C4-2B (cell line): ENCODE measurements at regions not wholly inside any gene's neighbourhood (a gene's known extent, or its start where the extent isn't known, plus 50 kb on each side); places are given as distances from the start of the nearest gene placed in this dataset.

Experiments
- H3K27ac ChIP-seq: fragments of 450-650 bp; 2 replicates; pipeline ENCODE4 v1.5.1; 2017
- CTCF ChIP-seq: fragments of 450-650 bp; conservative IDR thresholded peaks from 2 replicates; pipeline ENCODE4 v1.5.1; 2017; ENCODE audit warnings: mild to moderate bottlenecking
- ZFX ChIP-seq: fragments of 450-650 bp; IDR thresholded peaks from 2 replicates; pipeline ENCODE4 v1.6.1; 2017

- no peak overlapping the region for H3K27ac ChIP-seq
- TF ChIP-seq CTCF = no peak
- no peak for TF ChIP-seq ZFX
Observed at GRCh38 chr3:59436164-59436958, 386.5 kb upstream of the CFAP20DC start.

DNA sequence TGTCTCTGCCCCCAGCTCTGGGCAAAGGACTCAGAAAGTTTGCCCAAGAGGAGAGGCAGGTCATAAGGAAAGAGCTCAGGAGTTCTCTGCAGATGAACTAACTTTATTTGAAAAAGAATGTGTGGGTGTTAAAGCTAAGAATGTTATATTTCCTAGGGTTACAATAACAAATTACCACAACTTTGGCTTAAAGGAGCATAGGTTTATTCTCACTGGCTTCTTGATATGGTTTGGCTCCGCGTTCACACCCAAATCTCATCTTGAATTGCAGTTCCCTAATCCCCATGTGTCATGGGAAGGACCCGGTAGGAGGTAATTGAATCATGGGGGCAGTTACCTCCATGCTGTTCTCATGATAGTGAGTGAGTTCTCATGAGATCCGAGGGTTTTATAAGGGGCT is 383.7 kb upstream of the CFAP20DC start:
- H3K27ac ChIP-seq = no peak overlapping the region
- TF ChIP-seq CTCF (no peak), ZFX (no peak)

DNA sequence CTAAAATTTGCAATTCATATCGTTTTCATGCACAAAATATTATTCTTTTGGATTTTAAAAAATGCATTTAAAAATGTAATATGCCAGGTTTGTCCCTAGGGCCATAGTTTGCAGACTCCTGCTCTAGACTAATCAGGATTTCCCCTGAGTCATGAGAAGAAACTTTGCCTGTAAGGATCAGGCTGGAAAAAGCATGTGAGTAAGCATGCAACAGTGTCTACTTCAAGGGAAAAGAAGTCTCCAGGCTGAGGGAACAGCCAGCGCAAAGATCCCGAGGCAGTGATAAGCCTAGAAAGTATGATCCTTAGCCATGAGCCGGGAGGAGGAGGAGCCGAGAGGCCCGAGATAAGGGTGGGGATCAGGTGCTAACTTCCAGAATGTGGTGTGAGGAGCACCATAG is 382.8 kb upstream of the CFAP20DC start:
- no peak overlapping the region for H3K27ac ChIP-seq
- TF ChIP-seq CTCF (no peak), ZFX (no peak)

DNA sequence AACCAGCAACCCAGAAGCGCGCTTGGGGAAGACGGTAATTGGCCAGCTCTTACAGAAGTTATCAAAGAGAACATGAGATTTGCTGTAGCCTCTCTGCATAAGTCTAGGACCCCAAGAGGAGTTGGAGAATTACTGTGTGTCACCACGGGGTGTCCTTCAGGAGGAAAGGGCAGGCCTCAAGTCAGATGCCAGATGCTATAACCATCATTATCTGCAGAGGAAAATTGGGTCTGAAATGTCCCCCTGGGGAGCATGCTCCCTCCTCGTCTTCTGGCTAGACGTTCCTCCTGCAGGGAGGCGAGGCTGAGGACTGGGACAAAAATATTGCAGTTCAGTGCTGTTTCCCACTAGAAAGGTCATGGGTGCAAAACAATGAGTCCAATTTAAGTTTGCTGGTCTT is 380.5 kb upstream of the CFAP20DC start:
- TF ChIP-seq CTCF = no peak
- TF ChIP-seq ZFX = no peak
- H3K27ac ChIP-seq = no peak overlapping the region

GRCh38 chr3:59429198-59429597 is 379.4 kb upstream of the CFAP20DC start:
- no peak overlapping the region for H3K27ac ChIP-seq
- TF ChIP-seq CTCF (no peak), ZFX (no peak)

DNA sequence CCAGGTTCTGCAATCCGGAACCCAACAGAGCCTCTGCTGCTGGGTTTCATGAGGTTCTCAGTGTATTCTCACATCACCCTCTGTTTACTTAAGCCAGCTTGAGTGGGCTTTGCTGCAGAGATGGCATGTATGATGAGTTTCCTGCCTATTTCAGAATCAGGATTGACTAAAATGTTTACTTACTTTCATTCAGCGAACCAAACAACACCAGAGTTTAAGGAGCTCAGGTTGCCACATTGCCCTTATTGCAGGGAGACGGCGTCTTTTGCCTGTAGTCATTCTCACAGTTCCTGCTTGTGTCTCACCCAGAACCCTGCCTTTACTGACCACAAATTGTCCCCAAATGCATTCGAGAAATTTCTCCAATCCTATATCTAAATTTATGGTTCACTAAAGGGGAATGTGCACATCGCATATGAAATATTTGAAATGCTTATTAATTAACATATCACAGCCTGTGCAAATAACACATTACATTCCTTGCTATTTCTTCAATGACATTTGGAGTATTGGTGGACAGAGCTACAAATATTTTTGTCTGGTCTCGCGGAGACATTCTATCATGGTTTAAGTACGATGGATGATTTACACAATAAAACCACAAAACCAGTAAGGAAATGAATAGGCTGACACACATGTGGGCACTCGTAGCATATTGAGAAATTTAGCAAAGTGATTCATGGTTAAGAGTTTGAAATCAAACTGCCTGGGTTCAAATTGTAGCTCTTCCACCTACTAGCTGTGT is 377.2 kb upstream of the CFAP20DC start:
- TF ChIP-seq ZFX = no peak
- TF ChIP-seq CTCF = no peak
- H3K27ac ChIP-seq = no peak overlapping the region

- H3K27ac ChIP-seq = no peak overlapping the region
- TF ChIP-seq ZFX (no peak), CTCF (no peak)
Observed at GRCh38 chr3:59425942-59426341, 376.1 kb upstream of the CFAP20DC start.
